Astrocyte of the spinal cord (primary cell): ENCODE measurements at regions not wholly inside any gene's neighbourhood (a gene's known extent, or its start where the extent isn't known, plus 50 kb on each side); places are given as distances from the start of the nearest gene placed in this dataset.
"Not testable (repeated sequence)": the region's sequence is repeated elsewhere in the genome, so short reads cannot be mapped to it uniquely, and the experiment has no call there.

ENCODE experiments used
- DNase-seq: peaks from one replicate; pipeline ENCODE4 v3.0.0; 2011; ENCODE audit warnings: low read depth, low spot score
- H3K4me3 ChIP-seq: 2 replicates; pipeline ENCODE4 v1.5.1; 2011; ENCODE audit warnings: low read depth, mild to moderate bottlenecking, low read length, moderate library complexity
- in situ Hi-C: cut with HindIII; loops from 2 replicates; pipeline ENCODE4 v1.10.0; 2017; ENCODE audit warnings: low sequenced_read_pairs
- TF ChIP-seq, protein P1 (sequence below): IDR thresholded peaks from 2 replicates; pipeline ENCODE4 v1.5.1; 2012; ENCODE audit warnings: low read depth, mild to moderate bottlenecking, low read length, inconsistent platforms

DNA sequence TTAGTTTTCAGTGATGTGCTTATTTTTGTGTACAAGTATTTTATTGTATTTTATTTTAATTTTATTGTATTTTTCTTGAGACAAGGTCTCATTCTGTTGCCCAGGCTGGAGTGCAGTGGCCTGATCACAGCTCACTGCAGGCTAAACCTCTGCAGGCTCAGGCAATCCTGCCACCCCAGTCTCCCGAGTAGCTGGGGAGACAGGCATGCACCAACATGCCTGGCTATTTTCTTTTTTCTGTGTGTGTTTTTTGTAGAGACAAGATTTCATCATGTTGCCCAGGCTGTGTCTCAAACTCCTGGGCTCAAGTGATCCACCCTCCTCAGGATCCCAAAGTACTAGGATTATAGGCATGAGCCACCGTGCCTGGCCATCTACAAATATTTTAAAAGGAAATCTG is 146.3 kb downstream of the MANEA start:
- in situ Hi-C loops = no loop called here
- TF ChIP-seq, protein P1, sequence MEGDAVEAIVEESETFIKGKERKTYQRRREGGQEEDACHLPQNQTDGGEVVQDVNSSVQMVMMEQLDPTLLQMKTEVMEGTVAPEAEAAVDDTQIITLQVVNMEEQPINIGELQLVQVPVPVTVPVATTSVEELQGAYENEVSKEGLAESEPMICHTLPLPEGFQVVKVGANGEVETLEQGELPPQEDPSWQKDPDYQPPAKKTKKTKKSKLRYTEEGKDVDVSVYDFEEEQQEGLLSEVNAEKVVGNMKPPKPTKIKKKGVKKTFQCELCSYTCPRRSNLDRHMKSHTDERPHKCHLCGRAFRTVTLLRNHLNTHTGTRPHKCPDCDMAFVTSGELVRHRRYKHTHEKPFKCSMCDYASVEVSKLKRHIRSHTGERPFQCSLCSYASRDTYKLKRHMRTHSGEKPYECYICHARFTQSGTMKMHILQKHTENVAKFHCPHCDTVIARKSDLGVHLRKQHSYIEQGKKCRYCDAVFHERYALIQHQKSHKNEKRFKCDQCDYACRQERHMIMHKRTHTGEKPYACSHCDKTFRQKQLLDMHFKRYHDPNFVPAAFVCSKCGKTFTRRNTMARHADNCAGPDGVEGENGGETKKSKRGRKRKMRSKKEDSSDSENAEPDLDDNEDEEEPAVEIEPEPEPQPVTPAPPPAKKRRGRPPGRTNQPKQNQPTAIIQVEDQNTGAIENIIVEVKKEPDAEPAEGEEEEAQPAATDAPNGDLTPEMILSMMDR = no peak
- H3K4me3 ChIP-seq = no peak overlapping the region
- no peak for DNase-seq

- no peak for DNase-seq
- in situ Hi-C loops = no loop called here
- H3K4me3 ChIP-seq = no peak overlapping the region
- TF ChIP-seq, protein P1 = no peak
These were observed 148.0 kb downstream of the MANEA start for GRCh38 chr6:95725344-95725743.

- H3K4me3 ChIP-seq = no peak overlapping the region
- in situ Hi-C loops = no loop called here
- TF ChIP-seq, protein P1 = no peak
- DNase-seq = no peak
These were observed 162.8 kb downstream of the MANEA start for GRCh38 chr6:95740157-95740556.

DNA sequence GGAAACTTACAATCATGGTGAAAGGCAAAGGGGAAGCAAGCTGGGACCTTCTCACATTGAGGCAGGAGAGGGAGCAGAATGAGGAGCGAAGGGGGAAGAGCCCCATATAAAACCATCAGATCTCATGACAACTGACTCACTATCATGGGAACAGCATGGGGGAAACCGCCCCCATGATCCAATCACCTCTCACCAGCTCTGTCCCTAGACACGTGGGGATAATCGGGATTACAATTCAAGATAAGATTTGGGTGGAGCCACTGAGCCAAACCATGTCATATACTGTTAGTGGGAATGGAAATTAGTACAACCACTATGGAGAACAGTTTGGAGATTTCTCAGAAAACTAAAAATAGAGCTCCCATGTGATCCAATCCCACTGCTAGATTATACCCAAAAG is 163.7 kb downstream of the MANEA start:
- TF ChIP-seq, protein P1 = no peak
- no peak overlapping the region for H3K4me3 ChIP-seq
- no peak for DNase-seq
- in situ Hi-C loops = no loop called here

DNA sequence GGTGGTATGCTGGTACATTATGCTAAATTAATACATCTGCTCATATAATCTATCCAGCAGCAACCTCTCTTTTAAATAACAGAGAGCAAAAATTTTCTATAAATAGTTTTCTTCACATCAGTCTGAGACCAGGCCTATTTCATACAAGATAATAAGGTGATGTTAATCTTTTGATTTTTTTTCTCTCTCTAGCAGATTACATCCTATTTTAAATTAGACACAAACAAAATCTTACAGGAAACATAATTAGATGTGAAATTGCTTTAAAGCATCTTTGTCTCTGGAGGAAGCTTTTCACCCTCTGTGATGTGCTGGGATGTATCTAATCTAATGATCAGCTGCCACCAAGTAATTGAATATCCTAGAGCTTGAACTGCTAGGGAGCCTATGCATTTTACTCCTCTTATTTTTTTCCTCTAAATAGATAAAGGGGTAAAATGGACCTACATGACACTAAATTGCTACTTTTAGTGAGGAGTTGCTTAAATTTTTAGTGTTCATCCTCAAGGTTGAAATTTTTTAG is 165.5 kb downstream of the MANEA start:
- no peak for DNase-seq

DNA sequence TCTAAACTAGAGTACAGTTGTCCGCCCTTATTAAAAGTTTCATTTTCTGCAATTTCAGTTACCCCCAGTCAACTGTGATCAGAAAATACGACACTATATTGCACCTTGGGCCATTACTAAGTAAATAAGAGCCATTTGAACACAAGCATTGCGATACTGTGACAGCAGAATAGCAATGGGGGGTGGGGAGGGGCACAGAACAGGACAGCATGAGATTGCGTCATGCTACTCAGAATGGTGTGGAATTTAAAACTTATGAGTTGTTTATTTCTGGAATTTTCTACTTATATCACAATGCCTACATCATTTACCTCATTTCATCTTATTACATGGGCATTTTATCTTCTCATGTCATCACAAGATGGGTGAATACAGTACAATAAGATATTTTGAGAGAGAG is 166.3 kb downstream of the MANEA start:
- TF ChIP-seq, protein P1 = no peak
- DNase-seq = no peak
- H3K4me3 ChIP-seq = no peak overlapping the region
- in situ Hi-C loops = no loop called here

More for the DNA sequence above, 165.5 kb downstream of the MANEA start:
- TF ChIP-seq, protein P1 = no peak
- no peak overlapping the region for H3K4me3 ChIP-seq
- in situ Hi-C loops = no loop called here

DNA sequence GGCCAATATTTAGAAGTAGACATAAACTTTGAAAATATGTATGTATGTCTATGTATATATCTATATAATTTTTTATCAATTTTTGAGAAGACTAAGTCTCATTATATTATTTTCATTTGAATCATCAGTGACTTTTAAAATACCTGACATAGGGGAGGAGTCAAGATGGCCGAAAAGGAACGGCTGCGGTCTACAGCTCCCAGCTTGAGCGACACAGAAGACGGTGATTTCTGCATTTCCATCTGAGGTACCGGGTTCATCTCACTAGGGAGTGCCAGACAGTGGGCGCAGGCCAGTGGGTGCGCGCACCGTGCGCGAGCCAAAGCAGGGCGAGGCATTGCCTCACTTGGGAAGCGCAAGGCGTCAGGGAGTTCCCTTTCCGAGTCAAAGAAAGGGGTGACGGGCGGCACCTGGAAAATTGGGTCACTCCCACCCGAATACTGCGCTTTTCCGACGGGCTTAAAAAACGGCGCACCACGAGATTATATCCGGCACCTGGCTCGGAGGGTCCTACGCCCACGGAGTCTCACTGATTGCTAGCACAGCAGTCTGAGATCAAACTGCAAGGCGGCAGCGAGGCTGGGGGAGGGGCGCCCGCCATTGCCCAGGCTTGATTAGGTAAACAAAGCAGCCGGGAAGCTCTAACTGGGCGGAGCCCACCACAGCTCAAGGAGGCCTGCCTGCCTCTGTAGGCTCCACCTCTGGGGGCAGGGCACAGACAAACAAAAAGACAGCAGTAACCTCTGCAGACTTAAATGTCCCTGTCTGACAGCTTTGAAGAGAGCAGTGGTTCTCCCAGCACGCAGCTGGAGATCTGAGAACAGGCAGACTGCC is 181.1 kb downstream of the MANEA start:
- H3K4me3 ChIP-seq, in situ Hi-C loops: not testable (repeated sequence)

More for the DNA sequence above, 181.1 kb downstream of the MANEA start:
- not testable (repeated sequence) for DNase-seq
